ENCODE measurements at regions not wholly inside any gene's neighbourhood (a gene's known extent, or its start where the extent isn't known, plus 50 kb on each side); places are given as distances from the start of the nearest gene placed in this dataset.

- no peak overlapping the region for H3K4me3 ChIP-seq (replicated peaks; ENCODE audit: low read depth, low read length)
- no peak for TF ChIP-seq CTCF (IDR thresholded peaks at IDR 0.05; ENCODE audit: low read length, missing control alignments)
- DNase-seq (ENCODE audit: low read depth) = no peak
These were observed 475.2 kb upstream of the CDH18 start for GRCh38 chr5:20463206-20463605.

- no peak for DNase-seq (ENCODE audit: low read depth)
- no peak for TF ChIP-seq CTCF (IDR thresholded peaks at IDR 0.05; ENCODE audit: low read length, missing control alignments)
- H3K4me3 ChIP-seq (replicated peaks; ENCODE audit: low read depth, low read length) = no peak overlapping the region
These were observed 458.1 kb upstream of the CDH18 start for GRCh38 chr5:20446121-20446520.

DNA sequence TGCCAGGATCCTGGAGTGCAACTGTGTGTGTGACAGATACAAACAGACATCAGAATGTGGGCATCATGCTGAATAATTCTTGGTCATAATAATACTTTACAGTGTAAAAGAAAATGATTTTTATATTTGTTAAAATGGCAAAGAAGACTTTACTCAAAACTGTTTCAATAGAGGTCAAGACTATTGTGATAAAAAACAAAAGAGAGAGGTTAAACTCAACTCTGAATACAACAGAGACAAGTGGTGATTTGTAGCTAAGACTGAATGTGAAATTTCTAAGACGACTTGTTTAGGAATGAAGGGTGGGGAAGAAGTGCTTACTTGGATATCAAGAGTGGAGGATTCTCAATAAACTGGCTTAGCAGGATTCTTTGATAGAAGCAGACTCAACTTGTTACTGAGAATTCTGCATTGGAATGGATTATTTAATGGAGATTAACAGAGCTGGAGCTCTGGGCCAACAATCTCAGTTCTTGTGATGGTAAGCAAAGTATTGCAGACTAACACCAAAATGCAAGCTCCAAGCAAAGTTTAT lies 457.4 kb upstream of the CDH18 start:
- no peak for DNase-seq (ENCODE audit: low read depth)
- no peak overlapping the region for H3K4me3 ChIP-seq (replicated peaks; ENCODE audit: low read depth, low read length)
- no peak for TF ChIP-seq CTCF (IDR thresholded peaks at IDR 0.05; ENCODE audit: low read length, missing control alignments)

- H3K4me3 ChIP-seq (replicated peaks; ENCODE audit: low read depth, low read length) = no peak overlapping the region
- TF ChIP-seq CTCF (IDR thresholded peaks at IDR 0.05; ENCODE audit: low read length, missing control alignments) = no peak
- DNase-seq (ENCODE audit: low read depth) = no peak
These were observed 446.8 kb upstream of the CDH18 start for GRCh38 chr5:20434786-20435185.

GRCh38 chr5:20420991-20421595 lies 433.1 kb upstream of the CDH18 start:
- TF ChIP-seq CTCF (IDR thresholded peaks at IDR 0.05; ENCODE audit: low read length, missing control alignments) = no peak

More at GRCh38 chr5:20420991-20421595, 433.1 kb upstream of the CDH18 start:
- no peak for DNase-seq (ENCODE audit: low read depth)
- H3K4me3 ChIP-seq (replicated peaks; ENCODE audit: low read depth, low read length) = no peak overlapping the region
